Lower leg skin (tissue), 4 donors: ENCODE measurements at regions not wholly inside any gene's neighbourhood (a gene's known extent, or its start where the extent isn't known, plus 50 kb on each side); places are given as distances from the start of the nearest gene placed in this dataset.
A peak's percentile ranks its signal among the peaks of the same experiment; 100 is the strongest.

ENCODE experiments used
- DNase-seq, 2 donors: peaks; one replicate each; pipeline ENCODE4 v3.0.0-alpha.2; 2019; ENCODE audit warnings: low spot score in 2 of 2
- H3K4me3 ChIP-seq: fragments of 200-600 bp; sonication (generic); 2 replicates; pipeline ENCODE4 v1.5.1; 2017; ENCODE audit warnings: mild to moderate bottlenecking, low read depth; ENCODE audit not compliant: poor library complexity, severe bottlenecking
- POLR2A ChIP-seq, 2 donors: fragments of 450-650 bp; IDR thresholded peaks; one replicate each; pipeline ENCODE4 v1.6.1; 2016 to 2017; ENCODE audit warnings: antibody characterized with exemption in 2 of 2, mild to moderate bottlenecking in 1 of 2, moderate library complexity in 1 of 2
- WGBS, 2 donors: methylation state at CpG; one replicate each; pipeline ENCODE4 v1.1.5; 2018; 5-methylcytosine and 5-hydroxymethylcytosine counted together
- intact Hi-C: fragments of 100-400 bp; cut with DNase I; formaldehyde crosslinking; loops from one replicate; pipeline ENCODE4 v1.15.0; 2023; ENCODE audit warnings: low total_unique reads
- TF ChIP-seq, protein P1 (sequence below), 3 donors: fragments of 450-650 bp; IDR thresholded peaks; one replicate each; pipeline ENCODE4 v1.5.1; 2016; ENCODE audit warnings: antibody characterized with exemption in 3 of 3, mild to moderate bottlenecking in 3 of 3, moderate library complexity in 2 of 3

DNA sequence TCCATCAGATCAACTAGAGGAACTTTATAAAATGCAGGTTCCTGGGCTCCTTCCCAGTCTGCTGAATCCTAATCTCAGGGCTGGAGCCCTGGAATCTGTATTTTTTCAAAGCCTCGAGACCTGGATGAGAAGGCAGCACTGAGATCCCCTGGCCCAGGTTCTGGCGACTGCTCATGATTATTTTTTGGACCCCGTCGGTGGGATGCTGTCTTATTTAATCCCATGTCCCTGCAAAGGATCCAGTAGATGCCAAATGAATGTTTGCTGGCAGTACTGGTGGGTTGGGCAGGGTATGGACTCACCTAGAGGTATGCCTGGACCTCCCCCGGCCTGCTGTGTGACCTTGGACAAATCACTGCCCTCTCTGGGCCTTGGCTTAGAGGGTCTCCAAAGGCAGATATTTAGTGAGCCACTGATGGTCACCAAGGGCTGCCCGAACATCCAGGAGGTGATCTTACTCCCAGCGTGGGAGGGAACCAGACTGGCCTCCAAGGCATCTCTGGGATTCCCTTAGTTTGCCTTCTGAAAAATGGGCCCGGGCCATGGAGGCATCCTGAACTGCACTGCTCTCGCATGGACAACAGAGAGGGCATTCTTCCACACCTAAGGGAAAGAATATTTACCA, 91.6 kb upstream of the RUNX3 start:
- H3K4me3 ChIP-seq = no peak overlapping the region
- no peak for DNase-seq
- intact Hi-C loops = no loop called here
- no peak for TF ChIP-seq POLR2A (IDR thresholded peaks at IDR 0.05)
- TF ChIP-seq, protein P1, sequence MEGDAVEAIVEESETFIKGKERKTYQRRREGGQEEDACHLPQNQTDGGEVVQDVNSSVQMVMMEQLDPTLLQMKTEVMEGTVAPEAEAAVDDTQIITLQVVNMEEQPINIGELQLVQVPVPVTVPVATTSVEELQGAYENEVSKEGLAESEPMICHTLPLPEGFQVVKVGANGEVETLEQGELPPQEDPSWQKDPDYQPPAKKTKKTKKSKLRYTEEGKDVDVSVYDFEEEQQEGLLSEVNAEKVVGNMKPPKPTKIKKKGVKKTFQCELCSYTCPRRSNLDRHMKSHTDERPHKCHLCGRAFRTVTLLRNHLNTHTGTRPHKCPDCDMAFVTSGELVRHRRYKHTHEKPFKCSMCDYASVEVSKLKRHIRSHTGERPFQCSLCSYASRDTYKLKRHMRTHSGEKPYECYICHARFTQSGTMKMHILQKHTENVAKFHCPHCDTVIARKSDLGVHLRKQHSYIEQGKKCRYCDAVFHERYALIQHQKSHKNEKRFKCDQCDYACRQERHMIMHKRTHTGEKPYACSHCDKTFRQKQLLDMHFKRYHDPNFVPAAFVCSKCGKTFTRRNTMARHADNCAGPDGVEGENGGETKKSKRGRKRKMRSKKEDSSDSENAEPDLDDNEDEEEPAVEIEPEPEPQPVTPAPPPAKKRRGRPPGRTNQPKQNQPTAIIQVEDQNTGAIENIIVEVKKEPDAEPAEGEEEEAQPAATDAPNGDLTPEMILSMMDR (IDR thresholded peaks at IDR 0.05) = no peak
- WGBS, 2 donors = 84 to 88% methylated on average over 8 of the region's 9 CpGs

DNA sequence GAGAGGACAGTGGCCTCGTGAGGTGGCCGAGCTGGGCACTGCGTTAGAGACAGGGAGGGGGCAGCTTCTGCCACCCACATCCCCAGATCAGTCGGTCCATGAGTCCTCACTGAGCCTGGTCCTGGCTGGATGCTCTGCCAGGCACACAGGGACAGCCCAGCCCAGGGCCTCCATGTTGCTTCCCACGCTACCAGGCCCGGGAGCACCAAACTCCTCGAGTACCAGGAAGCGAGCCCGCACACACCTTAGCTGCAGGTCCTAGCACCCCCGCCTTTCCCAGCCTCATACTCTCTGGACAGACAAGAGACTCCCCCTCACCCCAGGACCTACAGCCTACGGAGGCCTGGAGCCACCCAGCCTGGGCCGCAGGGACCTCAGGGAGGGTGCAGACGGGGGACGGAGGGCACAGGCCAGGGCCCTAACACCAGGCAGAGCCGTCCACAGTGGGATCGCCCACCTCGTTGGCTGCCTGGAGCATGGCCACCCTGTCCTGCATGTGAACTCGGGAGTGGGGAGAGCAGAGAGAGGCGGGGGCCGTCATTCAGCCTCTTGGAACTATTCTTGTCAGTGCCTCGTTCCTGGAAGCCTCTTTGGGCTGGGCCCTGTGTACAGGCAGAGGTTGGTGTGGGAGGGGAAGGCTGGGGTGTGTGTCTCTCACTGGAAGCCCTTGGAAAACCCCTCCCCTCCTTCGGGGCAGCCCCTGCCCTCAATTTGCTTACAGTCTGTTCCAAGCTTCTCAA, 90.9 kb upstream of the RUNX3 start:
- DNase-seq = no peak
- 85 to 87% methylated on average over 22 of the region's 22 CpGs for WGBS, 2 donors
- no peak overlapping the region for H3K4me3 ChIP-seq
- TF ChIP-seq, protein P1 (IDR thresholded peaks at IDR 0.05) = no peak
- no peak for TF ChIP-seq POLR2A (IDR thresholded peaks at IDR 0.05)
- intact Hi-C loops = no loop called here

DNA sequence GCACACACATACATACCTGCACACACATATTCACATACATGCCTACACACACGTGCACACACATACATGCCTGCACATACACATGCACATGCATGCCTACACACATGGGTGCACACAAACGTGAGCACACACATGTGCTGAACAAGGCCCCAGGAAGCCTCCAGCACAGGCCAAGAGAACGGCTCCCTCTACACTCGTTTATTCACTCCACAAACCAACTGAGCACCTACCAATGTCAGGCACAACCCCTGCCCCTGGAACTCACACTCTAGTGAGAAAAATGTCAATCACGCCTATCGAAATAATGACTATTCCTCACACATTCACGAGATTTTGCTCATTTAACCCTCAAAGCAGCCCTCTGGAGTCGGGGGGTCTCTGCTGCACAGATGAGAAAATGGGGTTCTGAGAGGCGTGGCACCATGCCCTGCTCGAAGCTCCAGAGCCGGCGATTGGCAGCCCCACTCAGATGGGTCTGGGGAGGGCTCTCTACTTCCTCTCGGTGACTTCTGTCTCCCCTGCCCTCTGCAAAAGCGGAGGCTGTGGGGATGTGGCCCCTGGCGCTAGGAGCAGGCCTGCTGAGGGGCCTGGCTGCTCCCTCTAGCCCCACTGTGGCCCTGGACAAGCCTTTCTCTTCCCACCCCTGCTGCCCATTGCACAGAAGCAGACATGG, 90.2 kb upstream of the RUNX3 start:
- DNase-seq = no peak
- WGBS, 2 donors = 79 to 86% methylated on average over 15 of the region's 15 CpGs
- TF ChIP-seq, protein P1 (IDR thresholded peaks at IDR 0.05) = no peak
- no peak for TF ChIP-seq POLR2A (IDR thresholded peaks at IDR 0.05)
- no peak overlapping the region for H3K4me3 ChIP-seq
- intact Hi-C loops = no loop called here

DNA sequence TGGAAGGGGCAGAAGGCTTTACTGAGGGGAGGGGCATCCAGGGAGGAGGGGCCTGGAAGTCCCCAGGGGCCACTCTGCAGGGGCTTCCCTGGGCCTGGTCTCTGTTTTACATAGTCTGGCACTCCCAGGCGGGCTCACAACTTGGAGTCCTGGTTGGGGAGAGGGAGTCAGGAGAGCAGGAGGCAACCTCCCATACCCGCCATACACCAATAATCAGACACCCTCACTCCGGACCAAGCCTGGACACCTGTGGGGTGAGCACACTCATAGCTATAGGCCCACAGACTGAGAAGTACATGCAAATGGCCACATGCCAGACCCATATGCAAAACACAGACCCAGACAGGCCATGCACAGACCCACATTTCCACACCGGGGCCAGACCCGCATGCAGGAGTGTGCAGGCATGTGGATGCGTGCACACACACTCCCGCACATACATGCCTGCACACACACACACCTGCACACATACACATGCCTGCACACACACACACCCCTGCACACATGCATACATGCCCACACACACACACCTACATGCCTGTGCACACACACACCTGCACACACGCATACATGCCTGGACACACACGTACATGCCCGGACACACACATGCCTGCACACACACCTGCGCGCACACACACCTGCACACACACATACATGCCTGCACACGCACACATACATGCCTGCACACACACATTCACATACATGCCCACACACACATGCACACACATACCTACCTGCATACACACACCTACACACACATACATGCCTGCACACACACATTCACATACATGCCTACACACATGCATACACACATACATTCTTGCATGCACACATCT, 89.5 kb upstream of the RUNX3 start:
- WGBS, 2 donors = 93 to 94% methylated on average over 13 of the region's 13 CpGs
- no peak for DNase-seq
- intact Hi-C loops = no loop called here
- TF ChIP-seq POLR2A (IDR thresholded peaks at IDR 0.05) = no peak
- TF ChIP-seq, protein P1 (IDR thresholded peaks at IDR 0.05) = peak in 1 of 3 donors; percentile 17
- no peak overlapping the region for H3K4me3 ChIP-seq

DNA sequence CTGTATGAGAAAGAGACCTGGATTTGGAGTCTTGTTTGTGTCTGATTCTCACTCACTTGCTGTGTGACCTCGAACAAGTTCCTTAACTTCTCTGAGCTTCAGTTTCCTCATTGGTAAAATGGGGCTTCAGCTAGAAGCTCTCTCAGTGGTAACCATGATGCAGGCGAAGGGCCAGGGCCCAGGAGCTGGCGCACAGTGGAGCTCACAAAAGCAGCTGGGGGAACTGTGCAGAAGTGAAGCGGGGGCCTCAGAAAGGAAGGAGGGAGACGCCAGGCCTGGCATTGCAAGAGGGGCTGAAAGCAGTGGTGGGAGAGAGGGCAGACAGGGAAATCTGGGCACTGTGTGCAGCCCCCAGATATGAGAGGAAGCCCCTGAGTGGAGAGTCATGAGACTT, 88.9 kb upstream of the RUNX3 start:
- intact Hi-C loops = no loop called here
- TF ChIP-seq POLR2A (IDR thresholded peaks at IDR 0.05) = no peak
- WGBS, 2 donors = 83 to 96% methylated on average over 5 of the region's 5 CpGs
- no peak for DNase-seq
- no peak overlapping the region for H3K4me3 ChIP-seq
